OCI-LY7 (cell line): ENCODE measurements at regions not wholly inside any gene's neighbourhood (a gene's known extent, or its start where the extent isn't known, plus 50 kb on each side); places are given as distances from the start of the nearest gene placed in this dataset.

Source experiments
- BruUV-seq: library from RNA; stranded (reverse); fragments of 400-500 nt; replicated peaks from 2 replicates; lab custom pipeline; 2021; lab: Mats Ljungman, UMichigan
- CTCF ChIA-PET: fragments of 300-600 bp; sonication (Branson Sonifier 250); formaldehyde crosslinking; loops from one replicate; lab custom pipeline; 2022; ENCODE audit warnings: antibody characterized with exemption; ENCODE audit not compliant: unreplicated experiment; lab: Charles Lee
- POLR2A ChIA-PET: fragments of 300-600 bp; sonication (Branson Sonifier 250); formaldehyde crosslinking; loops from one replicate; lab custom pipeline; 2022; ENCODE audit warnings: antibody characterized with exemption; lab: Charles Lee
- DNase-seq: peaks from one replicate; pipeline ENCODE4 v3.0.0-alpha.2; 2015; ENCODE audit warnings: low spot score
- H2AFZ ChIP-seq: fragments of 200-600 bp; sonication (generic), shearing (Covaris generic); 2 replicates; pipeline ENCODE4 v1.6.1; 2014; ENCODE audit warnings: mild to moderate bottlenecking, antibody characterized with exemption, low read length, moderate library complexity
- H3K27ac ChIP-seq: fragments of 200-600 bp; sonication (generic); 2 replicates; pipeline ENCODE4 v1.5.1; 2014; ENCODE audit warnings: mixed run types, low read depth, mild to moderate bottlenecking, moderate library complexity, low read length, inconsistent platforms; ENCODE audit not compliant: poor library complexity, severe bottlenecking
- H3K36me3 ChIP-seq: fragments of 200-600 bp; sonication (generic); 2 replicates; pipeline ENCODE4 v1.6.1; 2014; ENCODE audit warnings: mild to moderate bottlenecking, antibody characterized with exemption, low read length, moderate library complexity, mixed read lengths; ENCODE audit not compliant: insufficient read depth
- H3K4me1 ChIP-seq: fragments of 200-600 bp; sonication (generic); 2 replicates; pipeline ENCODE4 v1.5.1; 2014; ENCODE audit warnings: mild to moderate bottlenecking, low read length; ENCODE audit not compliant: insufficient read depth, poor library complexity, severe bottlenecking
- H3K4me2 ChIP-seq: fragments of 200-600 bp; sonication (generic); 2 replicates; pipeline ENCODE4 v1.6.1; 2014; ENCODE audit warnings: mild to moderate bottlenecking, low read length
- H3K4me3 ChIP-seq: fragments of 200-600 bp; sonication (generic); 2 replicates; pipeline ENCODE4 v1.5.1; 2014; ENCODE audit warnings: mild to moderate bottlenecking, low read depth, low read length; ENCODE audit not compliant: poor library complexity, severe bottlenecking
- H3K79me2 ChIP-seq: fragments of 200-600 bp; sonication (generic); 2 replicates; pipeline ENCODE4 v1.6.1; 2016; ENCODE audit warnings: low read depth, mild to moderate bottlenecking, low read length, moderate library complexity, mixed read lengths; ENCODE audit not compliant: insufficient read depth
- H3K9me2 ChIP-seq: fragments of 200-600 bp; sonication (generic); 2 replicates; pipeline ENCODE4 v1.6.1; 2016; ENCODE audit warnings: mild to moderate bottlenecking, low read length, mixed read lengths; ENCODE audit not compliant: insufficient read depth
- H3K9me3 ChIP-seq: fragments of 200-600 bp; sonication (generic); 2 replicates; pipeline ENCODE4 v1.6.1; 2014; ENCODE audit warnings: mild to moderate bottlenecking, mixed run types, low read length, mixed read lengths
- H4K20me1 ChIP-seq: fragments of 200-600 bp; sonication (generic); 2 replicates; pipeline ENCODE4 v1.6.1; 2014; ENCODE audit warnings: mild to moderate bottlenecking, antibody characterized with exemption, low read length, moderate library complexity, mixed read lengths; ENCODE audit not compliant: insufficient read depth
- CTCF ChIP-seq: fragments of 200-600 bp; sonication (generic); conservative IDR thresholded peaks from 2 replicates; pipeline ENCODE4 v1.5.1; 2014; ENCODE audit warnings: mild to moderate bottlenecking, antibody characterized with exemption, low read length, moderate library complexity, mixed read lengths
- EZH2phosphoT487 ChIP-seq: fragments of 200-600 bp; sonication (generic); IDR thresholded peaks from 2 replicates; pipeline ENCODE4 v1.6.1; 2018; ENCODE audit warnings: low read depth, borderline replicate concordance, mild to moderate bottlenecking, mixed run types, antibody characterized with exemption, low read length, moderate library complexity, mixed read lengths
- intact Hi-C: fragments of 100-400 bp; cut with micrococcal nuclease; formaldehyde crosslinking; loops from one replicate; pipeline ENCODE4 v1.10.0; 2022; ENCODE audit not compliant: unreplicated experiment

- intact Hi-C loops, result no loop called here
- Histone ChIP-seq H4K20me1 (no peaks in the 10 kb centered on the region), H3K9me2 (no peaks in the 10 kb centered on the region), H3K9me3 (no peaks in the 10 kb centered on the region), H3K4me2 (no peak overlapping the region), H3K79me2 (no peaks in the 10 kb centered on the region), H2AFZ (no peak overlapping the region), H3K4me3 (no peak overlapping the region), H3K36me3 (no peaks in the 10 kb centered on the region), H3K27ac (no peak overlapping the region), H3K4me1 (no peaks in the 10 kb centered on the region)
- ChIA-PET CTCF (no interaction called here), POLR2A (interaction anchor here (0.6 kb wide), 1 partner anchor 22 kb away, joined by 6 read pairs; no protein-coding TSS in a partner anchor)
- DNase-seq, result no peak
- no peak for TF ChIP-seq CTCF
- no peak for TF ChIP-seq EZH2phosphoT487
- no TSS peak for BruUV-seq
These were observed 427.4 kb upstream of the MGMT start for GRCh38 chr10:129039406-129040370.

DNA sequence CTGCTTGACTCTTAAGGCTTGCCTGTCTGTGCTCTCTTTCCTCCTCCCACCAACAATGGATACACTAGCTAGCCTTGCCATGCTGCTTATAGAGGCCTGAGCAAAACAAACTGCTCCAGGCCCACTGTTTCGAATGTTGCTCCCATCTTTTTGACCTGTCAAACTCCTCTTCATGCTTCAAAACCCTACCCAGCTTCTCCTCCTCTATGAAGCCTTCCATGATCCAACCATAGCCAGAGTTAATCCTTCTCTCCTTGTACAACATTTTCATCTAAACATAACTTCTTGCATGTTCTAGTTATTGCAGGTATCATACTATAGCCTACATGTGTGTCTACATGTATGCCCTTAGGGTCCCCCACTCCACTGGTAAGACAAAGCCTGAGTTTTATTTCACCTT, 426.7 kb upstream of the MGMT start:
- no peaks in the 10 kb centered on the region for H3K9me3 ChIP-seq
- H3K36me3 ChIP-seq, result no peaks in the 10 kb centered on the region
- CTCF ChIA-PET, result no interaction called here
- no peak overlapping the region for H3K4me2 ChIP-seq
- H3K4me1 ChIP-seq, result no peaks in the 10 kb centered on the region
- no peak overlapping the region for H3K4me3 ChIP-seq
- POLR2A ChIA-PET, result no interaction called here
- TF ChIP-seq EZH2phosphoT487, result no peak
- no peak for TF ChIP-seq CTCF
- H3K27ac ChIP-seq, result no peak overlapping the region
- H4K20me1 ChIP-seq, result no peaks in the 10 kb centered on the region
- intact Hi-C loops, result no loop called here
- H3K79me2 ChIP-seq, result no peaks in the 10 kb centered on the region
- no peak for DNase-seq
- BruUV-seq, result no TSS peak
- H2AFZ ChIP-seq, result no peak overlapping the region
- H3K9me2 ChIP-seq, result no peaks in the 10 kb centered on the region

DNA sequence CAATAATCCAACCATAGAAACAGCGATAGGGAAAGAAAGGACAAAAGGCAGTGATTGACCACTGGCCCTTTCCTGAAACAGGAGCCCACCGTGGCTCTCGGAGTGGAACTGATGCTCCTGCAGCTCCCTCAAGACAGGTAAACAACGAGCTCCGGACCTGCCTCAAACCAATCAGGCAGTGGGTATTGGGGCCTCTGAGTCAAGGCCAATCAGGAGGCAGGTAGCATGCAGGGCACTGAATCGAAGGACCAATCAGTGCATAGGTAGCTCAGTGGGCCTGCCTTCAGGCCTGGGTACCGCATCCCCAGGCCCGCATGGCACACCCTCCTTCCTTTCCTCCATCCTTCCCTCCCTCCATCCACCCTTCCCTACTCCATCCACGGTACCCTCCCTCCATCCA, 425.1 kb upstream of the MGMT start:
- ChIA-PET POLR2A (no interaction called here), CTCF (no interaction called here)
- Histone ChIP-seq H2AFZ (no peak overlapping the region), H3K4me2 (no peak overlapping the region), H3K36me3 (no peaks in the 10 kb centered on the region), H3K27ac (no peak overlapping the region), H3K4me3 (no peak overlapping the region), H3K9me3 (no peaks in the 10 kb centered on the region), H3K79me2 (no peaks in the 10 kb centered on the region), H4K20me1 (no peaks in the 10 kb centered on the region), H3K9me2 (no peaks in the 10 kb centered on the region), H3K4me1 (no peaks in the 10 kb centered on the region)
- BruUV-seq, result no TSS peak
- TF ChIP-seq CTCF (no peak), EZH2phosphoT487 (no peak)
- intact Hi-C loops, result no loop called here
- no peak for DNase-seq
